Fibroblast of lung (primary cell): ENCODE measurements at regions not wholly inside any gene's neighbourhood (a gene's known extent, or its start where the extent isn't known, plus 50 kb on each side); places are given as distances from the start of the nearest gene placed in this dataset.
"Not testable (repeated sequence)": the region's sequence is repeated elsewhere in the genome, so short reads cannot be mapped to it uniquely, and the experiment has no call there.

ENCODE experiments used
- DNase-seq, 2 donors: peaks; one replicate each; pipeline versions ENCODE4 v3.0.0 to v3.0.0-alpha.2; 2010; ENCODE audit warnings: low read depth in 2 of 2
- H2AFZ ChIP-seq: 2 replicates; pipeline ENCODE4 v1.5.1; 2012; ENCODE audit warnings: low read length, control low read depth, inconsistent platforms
- H3K27ac ChIP-seq: 2 replicates; pipeline ENCODE4 v1.5.1; 2011; ENCODE audit warnings: low read length, control low read depth; ENCODE audit not compliant: insufficient read depth
- H3K27me3 ChIP-seq: 2 replicates; pipeline ENCODE4 v1.5.1; 2011; ENCODE audit warnings: mild to moderate bottlenecking, low read length; ENCODE audit not compliant: control insufficient read depth, insufficient read depth
- H3K36me3 ChIP-seq: 2 replicates; pipeline ENCODE4 v1.5.1; 2011; ENCODE audit warnings: low read length; ENCODE audit not compliant: control insufficient read depth, insufficient read depth
- H3K4me1 ChIP-seq: 2 replicates; pipeline ENCODE4 v1.5.1; 2011; ENCODE audit warnings: low read length; ENCODE audit not compliant: control insufficient read depth, insufficient read depth; ENCODE audit errors: extremely low read depth
- H3K4me2 ChIP-seq: 2 replicates; pipeline ENCODE4 v1.5.1; 2011; ENCODE audit warnings: low read length, control low read depth; ENCODE audit not compliant: insufficient read depth; ENCODE audit errors: extremely low read depth
- H3K4me3 ChIP-seq, 4 experiments: fragments of 200-600 bp in 1 of 4; sonication (generic) in 1 of 4; replicated peaks in 1 of 4; 2 replicates each; pipeline ENCODE4 v1.5.1; 2011 to 2016; ENCODE audit warnings: low read length in 4 of 4, low read depth in 3 of 4, mild to moderate bottlenecking in 3 of 4, control low read depth in 2 of 4, inconsistent platforms in 1 of 4, mixed read lengths in 1 of 4; ENCODE audit not compliant: insufficient read depth in 1 of 4; ENCODE audit errors: control extremely low read depth in 1 of 4
- H3K79me2 ChIP-seq: 2 replicates; pipeline ENCODE4 v1.5.1; 2012; ENCODE audit warnings: mild to moderate bottlenecking, low read length, inconsistent platforms; ENCODE audit not compliant: control insufficient read depth, insufficient read depth
- H3K9ac ChIP-seq: 2 replicates; pipeline ENCODE4 v1.5.1; 2011; ENCODE audit warnings: mild to moderate bottlenecking, low read length, control low read depth; ENCODE audit not compliant: insufficient read depth
- H3K9me3 ChIP-seq: 2 replicates; pipeline ENCODE4 v1.5.1; 2012; ENCODE audit warnings: low read depth, low read length; ENCODE audit not compliant: control insufficient read depth, insufficient read depth
- H4K20me1 ChIP-seq: 2 replicates; pipeline ENCODE4 v1.5.1; 2011; ENCODE audit warnings: low read length; ENCODE audit not compliant: control insufficient read depth, insufficient read depth; ENCODE audit errors: extremely low read depth
- CTCF ChIP-seq, 2 donors: IDR thresholded peaks in 1 of 2; conservative IDR thresholded peaks in 1 of 2; 1 replicate in 1 of 2; 2 replicates in 1 of 2; pipeline ENCODE4 v1.5.1; 2011 to 2012; ENCODE audit warnings: low read length in 2 of 2, control low read depth in 1 of 2, inconsistent platforms in 1 of 2, low read depth in 1 of 2, mild to moderate bottlenecking in 1 of 2
- EZH2 ChIP-seq: IDR thresholded peaks from 2 replicates; pipeline ENCODE4 v1.5.1; 2012; ENCODE audit warnings: low read length, control low read depth, mild to moderate bottlenecking; ENCODE audit errors: missing control alignments

DNA sequence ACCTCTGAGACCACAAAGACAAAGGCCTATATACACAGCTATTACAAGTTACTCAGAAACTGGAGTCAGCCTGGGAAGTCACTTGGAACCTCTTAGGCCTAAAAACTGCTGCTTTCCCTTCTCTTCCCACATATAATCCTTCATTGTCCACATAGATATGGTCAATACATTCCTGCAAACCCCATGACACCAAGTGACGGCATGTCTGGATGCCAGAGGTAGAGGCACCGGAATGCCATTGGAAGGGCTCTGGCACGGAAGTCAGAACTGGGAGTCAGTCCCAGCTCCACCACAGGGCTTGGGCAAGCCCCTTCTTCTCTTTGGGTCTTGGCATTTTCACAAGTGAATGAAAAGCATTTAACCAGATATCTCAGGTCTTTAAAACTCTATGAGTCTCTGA lies 204.7 kb downstream of the MATN1 start:
- Histone ChIP-seq H3K9me3 (no peaks in the 10 kb centered on the region), H3K27me3 (no peaks in the 10 kb centered on the region), H3K79me2 (no peaks in the 10 kb centered on the region), H3K27ac (no peak overlapping the region), H4K20me1 (no peaks in the 10 kb centered on the region), H3K36me3 (no peaks in the 10 kb centered on the region), H2AFZ (no peak overlapping the region), H3K4me1 (peaks cover 3% of the 10 kb centered on the region), H3K4me3 (no peak overlapping the region), H3K4me2 (no peak overlapping the region), H3K9ac (no peak overlapping the region)
- DNase-seq, result peak in 1 of 2 donors; percentile 58
- no peak for TF ChIP-seq CTCF (conservative IDR thresholded peaks at IDR 0.05 in 1 of 2, IDR thresholded peaks at IDR 0.05 in 1 of 2; ENCODE audit: low read depth in 1 of 2, low read length in 2 of 2)
- TF ChIP-seq EZH2, result no peak

DNA sequence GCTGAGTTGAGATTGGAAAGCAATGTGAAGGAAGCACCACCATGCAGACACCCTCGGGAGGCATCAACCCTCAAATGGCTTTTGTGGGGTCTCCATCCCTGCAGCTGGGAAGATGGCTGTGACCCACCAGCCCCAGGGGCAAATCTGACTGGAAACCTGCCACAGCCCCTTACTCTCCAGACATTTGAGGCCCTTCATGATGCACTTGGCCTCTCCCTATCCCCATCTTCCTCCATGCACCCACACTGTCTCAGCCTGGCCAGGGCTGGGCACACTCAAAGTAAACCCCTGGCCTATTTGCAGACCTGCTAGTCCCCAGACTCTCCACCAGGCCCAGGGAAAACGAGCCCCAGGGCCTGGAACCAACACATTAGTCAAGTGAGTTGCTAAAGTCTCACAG lies 205.2 kb downstream of the MATN1 start:
- H3K79me2 ChIP-seq, result no peaks in the 10 kb centered on the region
- no peak overlapping the region for H2AFZ ChIP-seq
- H3K4me2 ChIP-seq, result no peak overlapping the region
- no peak for DNase-seq
- no peak overlapping the region for H3K4me3 ChIP-seq
- H3K27ac ChIP-seq, result no peak overlapping the region
- H4K20me1 ChIP-seq, result no peaks in the 10 kb centered on the region
- H3K4me1 ChIP-seq, result peaks cover 3% of the 10 kb centered on the region
- no peaks in the 10 kb centered on the region for H3K36me3 ChIP-seq
- TF ChIP-seq CTCF (conservative IDR thresholded peaks at IDR 0.05 in 1 of 2, IDR thresholded peaks at IDR 0.05 in 1 of 2; ENCODE audit: low read depth in 1 of 2, low read length in 2 of 2), result no peak
- no peak for TF ChIP-seq EZH2
- H3K9ac ChIP-seq, result no peak overlapping the region
- no peaks in the 10 kb centered on the region for H3K9me3 ChIP-seq
- no peaks in the 10 kb centered on the region for H3K27me3 ChIP-seq

DNA sequence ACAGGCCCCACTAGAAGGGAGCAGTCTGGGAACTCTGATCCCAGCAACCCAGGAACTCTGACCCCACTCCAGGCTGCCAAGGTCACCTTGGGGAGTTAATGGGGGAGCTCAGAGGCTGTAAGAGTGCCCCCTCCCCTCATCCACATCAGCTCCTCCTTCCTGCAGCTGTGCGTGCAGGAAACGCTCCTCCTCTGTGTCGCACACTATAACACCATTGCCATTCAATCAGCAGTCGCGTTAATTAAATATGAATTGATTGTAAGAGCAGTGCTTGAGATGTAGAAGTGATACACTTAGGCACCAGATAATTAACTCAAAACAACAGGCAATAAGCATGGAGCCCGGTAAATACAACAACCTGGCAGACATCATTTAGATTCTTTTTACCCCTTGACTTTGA lies 205.7 kb downstream of the MATN1 start:
- not testable (repeated sequence) for DNase-seq, H3K4me3 ChIP-seq, H2AFZ ChIP-seq, H4K20me1 ChIP-seq, H3K27me3 ChIP-seq, H3K4me2 ChIP-seq, H3K9me3 ChIP-seq, H3K36me3 ChIP-seq, H3K27ac ChIP-seq, H3K79me2 ChIP-seq, H3K4me1 ChIP-seq, H3K9ac ChIP-seq

GRCh38 chr1:30517241-30517640 lies 206.1 kb downstream of the MATN1 start:
- not testable (repeated sequence) for H3K4me2 ChIP-seq, H2AFZ ChIP-seq, H3K4me3 ChIP-seq, H3K36me3 ChIP-seq, H3K9me3 ChIP-seq, H3K27ac ChIP-seq, H3K79me2 ChIP-seq, H3K9ac ChIP-seq, H3K4me1 ChIP-seq, H4K20me1 ChIP-seq, DNase-seq, H3K27me3 ChIP-seq
